IPS-15b (cell line): ENCODE measurements at regions not wholly inside any gene's neighbourhood (a gene's known extent, or its start where the extent isn't known, plus 50 kb on each side); places are given as distances from the start of the nearest gene placed in this dataset.
"Not testable (repeated sequence)": the region's sequence is repeated elsewhere in the genome, so short reads cannot be mapped to it uniquely, and the experiment has no call there.

Experiments
- H3K27me3 ChIP-seq: one replicate; pipeline ENCODE4 v1.6.1; 2013; ENCODE audit warnings: low read length; ENCODE audit not compliant: control insufficient read depth, insufficient read depth
- H3K36me3 ChIP-seq: one replicate; pipeline ENCODE4 v1.6.1; 2013; ENCODE audit warnings: low read length; ENCODE audit not compliant: control insufficient read depth, insufficient read depth
- H3K4me1 ChIP-seq: one replicate; pipeline ENCODE4 v1.6.1; 2013; ENCODE audit warnings: mild to moderate bottlenecking, low read length; ENCODE audit not compliant: control insufficient read depth, insufficient read depth
- H3K4me3 ChIP-seq: one replicate; pipeline ENCODE4 v1.5.1; 2013; ENCODE audit warnings: low read depth, low read length
- H3K9ac ChIP-seq: one replicate; pipeline ENCODE4 v1.6.1; 2013; ENCODE audit warnings: low read depth, mild to moderate bottlenecking, low read length
- H3K9me3 ChIP-seq: one replicate; pipeline ENCODE4 v1.6.1; 2013; ENCODE audit warnings: mild to moderate bottlenecking, low read length; ENCODE audit not compliant: control insufficient read depth, insufficient read depth

DNA sequence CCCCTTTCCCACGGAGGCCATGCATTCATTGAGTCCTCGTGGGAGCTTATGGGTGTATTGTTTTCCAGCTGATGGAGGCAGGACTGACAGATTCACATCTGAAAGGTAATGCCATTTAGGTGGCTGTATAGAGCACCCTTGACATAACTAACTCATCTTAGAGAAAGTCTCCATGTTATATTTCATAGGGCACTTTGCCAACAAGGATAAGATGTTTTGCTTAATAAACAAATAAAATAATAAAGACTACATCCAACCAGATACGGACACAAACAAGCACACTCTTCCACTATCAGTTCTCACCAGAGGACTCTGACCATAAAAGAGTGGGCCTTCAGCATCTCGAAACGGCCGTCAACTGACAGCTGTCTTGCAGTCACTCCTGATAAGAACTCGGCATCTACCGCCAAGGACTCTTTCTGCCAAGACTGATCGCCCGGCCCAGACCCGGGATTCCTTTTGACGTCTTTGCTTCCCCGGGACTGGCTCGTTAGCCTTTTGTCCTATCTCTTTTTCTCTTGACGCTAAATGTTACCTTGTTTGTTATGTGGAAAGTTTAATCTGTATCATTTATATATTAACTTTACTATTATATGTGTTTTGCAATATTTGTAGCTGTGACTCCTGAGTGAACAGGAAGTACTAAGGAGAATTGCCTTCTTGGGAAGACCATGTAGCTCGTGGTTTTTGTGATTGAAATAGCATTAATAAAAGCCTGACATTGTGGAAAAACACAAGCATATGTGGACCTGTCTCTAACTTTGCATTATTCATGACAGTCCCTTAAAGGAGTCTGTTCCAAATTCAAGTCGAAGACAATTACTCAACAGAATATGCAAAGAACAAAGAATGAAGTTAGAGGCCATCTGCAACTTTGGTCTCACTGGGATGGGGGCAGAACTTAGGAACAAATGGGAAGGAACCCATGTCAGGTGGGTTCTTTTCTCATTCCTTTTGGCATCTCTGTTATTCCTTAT is 195.1 kb downstream of the LPIN1 start:
- H3K4me1 ChIP-seq = no peaks in the 10 kb centered on the region
- H3K9ac ChIP-seq = no peak overlapping the region
- no peaks in the 10 kb centered on the region for H3K9me3 ChIP-seq
- no peaks in the 10 kb centered on the region for H3K27me3 ChIP-seq
- H3K4me3 ChIP-seq = no peak overlapping the region
- no peaks in the 10 kb centered on the region for H3K36me3 ChIP-seq

DNA sequence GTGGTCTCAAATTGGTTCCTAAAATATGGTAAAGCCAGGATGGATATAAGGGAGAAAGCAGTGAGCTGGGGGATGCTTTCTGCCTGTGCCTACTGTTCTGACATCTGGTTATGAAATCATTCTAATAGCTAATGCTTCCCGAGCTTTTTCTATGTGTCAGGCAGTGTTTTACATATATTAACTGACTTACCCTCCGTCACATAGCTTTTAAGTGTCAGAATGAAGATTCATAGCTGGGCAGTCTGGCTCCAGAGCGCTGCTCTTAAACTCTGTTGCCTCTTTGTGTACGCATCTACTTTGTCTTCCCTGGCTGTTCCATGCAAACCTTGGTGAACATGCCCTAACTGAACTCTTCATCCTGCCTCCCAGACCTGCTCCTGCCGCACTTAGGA is 195.7 kb downstream of the LPIN1 start:
- no peaks in the 10 kb centered on the region for H3K4me1 ChIP-seq
- no peak overlapping the region for H3K9ac ChIP-seq
- H3K9me3 ChIP-seq = no peaks in the 10 kb centered on the region
- H3K27me3 ChIP-seq = no peaks in the 10 kb centered on the region
- H3K36me3 ChIP-seq = no peaks in the 10 kb centered on the region
- H3K4me3 ChIP-seq = no peak overlapping the region

DNA sequence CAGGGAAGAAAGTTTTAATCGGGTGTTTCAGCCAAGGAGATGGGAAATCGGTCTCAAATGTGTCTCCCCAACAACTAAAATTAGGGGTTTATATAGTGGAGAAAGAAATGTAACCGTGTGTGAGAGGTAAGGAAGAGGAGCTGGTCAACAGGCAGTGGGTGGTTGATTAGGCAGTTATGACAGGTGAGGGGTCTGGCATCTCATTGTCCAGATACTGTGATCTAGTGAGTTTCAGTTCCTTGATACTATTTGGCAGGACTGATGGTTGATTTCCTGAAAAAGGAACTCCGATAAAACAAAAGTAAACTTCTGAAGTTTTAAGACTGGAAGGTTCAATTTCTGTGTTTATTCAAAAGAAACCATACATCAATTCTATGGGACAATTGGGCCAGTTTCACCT is 197.9 kb downstream of the LPIN1 start:
- no peaks in the 10 kb centered on the region for H3K36me3 ChIP-seq
- H3K9ac ChIP-seq = no peak overlapping the region
- H3K4me3 ChIP-seq = no peak overlapping the region
- no peaks in the 10 kb centered on the region for H3K27me3 ChIP-seq
- no peaks in the 10 kb centered on the region for H3K9me3 ChIP-seq
- no peaks in the 10 kb centered on the region for H3K4me1 ChIP-seq

DNA sequence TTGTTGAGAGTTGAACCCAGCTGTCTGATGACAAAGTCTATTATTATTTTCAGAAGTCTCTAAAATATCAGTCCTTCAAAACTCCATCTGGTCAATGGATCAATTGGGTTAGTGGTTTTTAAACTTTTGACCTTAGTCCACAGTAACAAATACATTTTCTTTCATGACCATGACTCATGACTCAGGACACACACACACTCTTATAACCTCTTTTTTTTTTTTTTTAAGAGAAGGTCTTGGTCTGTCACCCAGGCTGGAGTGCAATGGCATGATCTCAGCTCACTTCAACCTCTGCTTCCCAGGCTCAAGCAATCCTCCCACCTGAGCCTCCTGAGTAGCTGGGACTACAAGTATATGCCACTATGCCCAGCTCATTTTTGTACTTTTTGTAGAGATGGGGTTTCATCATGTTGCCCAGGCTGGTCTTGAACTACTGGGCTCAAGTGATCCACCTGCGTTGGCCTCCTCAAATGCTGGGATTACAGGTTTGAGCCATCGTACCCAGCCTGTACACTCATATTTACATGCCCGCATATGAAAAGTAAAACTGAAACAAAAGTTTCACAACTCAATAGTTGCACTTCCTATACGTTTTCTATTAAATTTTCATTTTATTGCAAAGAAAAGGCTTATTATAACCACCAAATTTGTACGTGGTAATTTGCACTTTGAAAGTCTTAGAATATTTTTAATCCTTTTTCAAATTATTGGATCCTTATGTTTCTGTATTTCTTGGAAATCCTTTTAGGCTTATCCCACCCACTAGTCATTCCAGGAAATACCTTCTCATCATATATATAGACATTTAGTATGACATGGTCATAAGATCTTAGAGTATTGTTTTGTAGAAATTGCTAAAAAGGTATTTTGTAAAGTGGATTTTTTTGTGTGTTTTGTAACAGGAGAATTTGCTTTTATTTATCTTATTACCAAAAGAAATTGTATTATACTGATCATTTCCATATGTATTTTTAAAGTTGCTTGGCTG is 199.0 kb downstream of the LPIN1 start:
- no peaks in the 10 kb centered on the region for H3K9me3 ChIP-seq
- H3K4me1 ChIP-seq = no peaks in the 10 kb centered on the region
- no peaks in the 10 kb centered on the region for H3K27me3 ChIP-seq
- no peak overlapping the region for H3K9ac ChIP-seq
- H3K36me3 ChIP-seq = no peaks in the 10 kb centered on the region
- no peak overlapping the region for H3K4me3 ChIP-seq

DNA sequence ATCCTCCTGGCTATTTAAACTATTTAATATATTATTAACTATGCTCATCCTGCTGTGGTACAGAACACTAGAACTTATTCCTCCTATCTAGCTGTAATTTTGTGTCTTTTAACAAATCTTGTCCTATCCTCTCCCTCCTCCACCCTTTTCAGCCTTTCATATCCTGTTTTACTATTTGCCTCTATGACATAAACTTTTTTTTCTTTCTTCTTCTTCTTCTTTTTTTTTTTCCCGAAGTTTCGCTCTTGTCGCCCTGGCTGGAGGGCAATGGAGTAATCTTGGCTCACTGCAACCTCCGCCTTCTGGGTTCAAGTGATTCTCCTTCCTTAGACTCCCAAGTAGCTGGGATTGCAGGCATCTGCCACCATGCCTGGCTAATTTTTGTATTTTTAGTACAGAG is 201.5 kb downstream of the LPIN1 start:
- Histone ChIP-seq H3K9me3 (no peaks in the 10 kb centered on the region), H3K9ac (no peak overlapping the region), H3K4me3 (no peak overlapping the region), H3K36me3 (no peaks in the 10 kb centered on the region), H3K27me3 (no peaks in the 10 kb centered on the region), H3K4me1 (no peaks in the 10 kb centered on the region)

DNA sequence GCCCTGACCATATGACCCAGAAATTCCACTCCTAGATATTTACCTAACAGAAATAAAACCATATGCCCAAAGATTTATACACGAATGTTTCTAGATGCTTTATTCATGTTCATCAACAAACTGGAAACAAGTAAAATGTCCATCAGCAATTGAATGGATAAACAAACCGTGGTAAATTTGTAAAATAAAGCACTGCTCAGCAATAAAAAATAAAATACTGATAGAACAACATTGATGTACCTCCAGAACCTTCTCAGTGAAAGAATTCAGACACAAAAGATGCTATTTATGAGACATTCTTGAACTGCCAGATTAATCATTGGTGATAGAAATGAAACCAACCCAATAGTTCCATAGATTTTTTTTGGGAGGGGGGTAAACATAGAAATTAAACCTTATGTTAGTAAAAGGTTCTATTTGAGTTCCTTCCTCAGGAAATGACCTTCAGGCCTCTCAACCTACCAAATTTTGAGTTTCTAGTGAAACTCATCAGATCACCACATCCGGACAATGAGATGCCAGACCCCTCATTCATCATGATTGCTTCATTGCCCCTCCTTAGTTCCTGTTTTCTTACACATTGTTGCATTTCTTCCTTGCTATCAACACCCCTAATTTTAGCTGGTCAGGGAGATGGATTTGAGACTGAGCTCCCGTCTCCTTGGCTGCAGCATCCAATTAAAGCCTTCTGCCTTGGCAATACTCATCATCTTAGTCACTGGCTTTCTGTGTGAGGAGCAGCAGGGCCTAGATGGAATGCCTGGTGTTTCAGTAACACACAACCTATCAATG is 203.5 kb downstream of the LPIN1 start:
- no peak overlapping the region for H3K9ac ChIP-seq
- H3K9me3 ChIP-seq = no peaks in the 10 kb centered on the region
- no peak overlapping the region for H3K4me3 ChIP-seq
- H3K27me3 ChIP-seq = no peaks in the 10 kb centered on the region
- H3K4me1 ChIP-seq = no peaks in the 10 kb centered on the region
- H3K36me3 ChIP-seq = no peaks in the 10 kb centered on the region

DNA sequence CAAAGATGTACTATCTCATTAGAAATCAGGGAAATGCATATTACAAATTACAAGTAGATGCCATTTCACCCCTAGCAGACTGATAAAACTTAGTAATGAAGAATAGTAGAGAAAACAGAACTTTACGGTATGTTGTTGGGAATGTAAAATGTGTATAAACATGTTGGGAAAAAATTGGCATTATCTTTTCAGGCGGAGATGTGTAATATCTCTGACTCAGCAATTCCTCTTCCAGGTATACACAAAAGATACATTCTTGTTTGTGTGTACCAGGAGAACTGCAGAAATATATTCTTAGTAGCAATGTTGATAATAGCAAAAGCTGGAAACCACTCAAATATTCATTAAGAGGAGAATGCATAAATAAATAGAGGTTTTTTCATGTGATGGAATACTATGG is 204.5 kb downstream of the LPIN1 start:
- Histone ChIP-seq H3K4me1 (no peaks in the 10 kb centered on the region), H3K27me3 (no peaks in the 10 kb centered on the region), H3K9ac (no peak overlapping the region), H3K36me3 (no peaks in the 10 kb centered on the region), H3K9me3 (no peaks in the 10 kb centered on the region), H3K4me3 (no peak overlapping the region)

DNA sequence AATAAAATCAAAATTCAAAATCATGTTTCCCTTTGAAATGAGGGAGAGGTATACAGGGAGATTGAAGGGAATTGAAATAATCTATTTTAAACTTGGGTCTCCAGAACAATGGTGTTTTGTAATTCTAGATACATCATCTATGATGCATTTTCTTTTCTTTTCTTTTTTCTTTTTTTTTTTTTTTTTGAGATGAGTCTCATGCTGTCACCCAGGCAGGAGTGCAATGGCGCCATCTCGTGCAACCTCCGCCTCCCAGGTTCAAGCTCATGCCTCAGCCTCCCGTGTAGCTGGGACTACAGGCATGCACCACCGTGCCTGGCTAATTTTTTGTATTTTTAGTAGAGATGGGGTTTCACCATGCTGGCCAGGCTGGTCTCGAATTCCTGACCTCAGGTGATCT is 205.1 kb downstream of the LPIN1 start:
- H3K36me3 ChIP-seq, H3K4me1 ChIP-seq, H3K9ac ChIP-seq, H3K4me3 ChIP-seq, H3K27me3 ChIP-seq, H3K9me3 ChIP-seq: not testable (repeated sequence)

DNA sequence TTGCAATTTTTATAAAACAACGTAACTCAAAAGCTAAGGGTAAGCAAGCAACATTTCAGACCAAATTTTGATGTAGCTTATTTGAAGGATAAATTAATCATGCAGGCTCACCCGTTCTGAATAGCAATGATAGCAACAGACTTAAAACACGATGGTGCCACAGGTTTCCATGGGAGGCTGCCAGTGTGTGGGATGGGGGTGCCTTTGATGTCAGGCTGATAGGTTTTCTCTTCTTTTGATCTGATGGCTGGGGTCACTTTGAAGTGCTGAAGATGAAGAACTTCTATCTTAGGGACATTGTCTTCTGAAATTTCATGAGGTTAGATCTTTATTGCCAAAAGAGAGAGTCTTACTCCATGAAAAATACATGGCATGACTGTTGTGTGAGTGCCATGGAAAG is 206.8 kb downstream of the LPIN1 start:
- H3K9ac ChIP-seq = no peak overlapping the region
- no peaks in the 10 kb centered on the region for H3K27me3 ChIP-seq
- H3K4me3 ChIP-seq = no peak overlapping the region
- no peaks in the 10 kb centered on the region for H3K36me3 ChIP-seq
- H3K4me1 ChIP-seq = no peaks in the 10 kb centered on the region
- H3K9me3 ChIP-seq = no peaks in the 10 kb centered on the region

DNA sequence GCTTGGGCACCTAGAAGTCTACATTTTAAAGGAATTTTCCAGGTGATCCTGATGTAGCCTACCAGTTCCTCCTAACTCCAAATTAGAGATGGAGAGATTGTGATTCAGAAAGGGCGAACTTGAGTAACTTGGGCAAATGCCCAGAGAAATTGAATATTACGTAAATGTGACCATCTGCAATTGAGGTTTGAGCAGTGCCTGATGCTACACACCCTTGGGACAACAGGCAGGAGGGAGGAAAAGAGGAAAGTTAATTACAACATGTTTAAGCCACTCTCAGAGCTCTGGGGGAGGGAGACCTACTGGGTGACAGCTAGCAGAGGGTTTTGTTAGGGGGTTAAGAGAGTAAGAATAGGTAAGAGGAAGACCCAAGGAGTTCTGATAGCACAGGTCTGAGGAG is 208.9 kb downstream of the LPIN1 start:
- no peak overlapping the region for H3K4me3 ChIP-seq
- no peaks in the 10 kb centered on the region for H3K4me1 ChIP-seq
- no peak overlapping the region for H3K9ac ChIP-seq
- no peaks in the 10 kb centered on the region for H3K36me3 ChIP-seq
- H3K9me3 ChIP-seq = no peaks in the 10 kb centered on the region
- no peaks in the 10 kb centered on the region for H3K27me3 ChIP-seq

DNA sequence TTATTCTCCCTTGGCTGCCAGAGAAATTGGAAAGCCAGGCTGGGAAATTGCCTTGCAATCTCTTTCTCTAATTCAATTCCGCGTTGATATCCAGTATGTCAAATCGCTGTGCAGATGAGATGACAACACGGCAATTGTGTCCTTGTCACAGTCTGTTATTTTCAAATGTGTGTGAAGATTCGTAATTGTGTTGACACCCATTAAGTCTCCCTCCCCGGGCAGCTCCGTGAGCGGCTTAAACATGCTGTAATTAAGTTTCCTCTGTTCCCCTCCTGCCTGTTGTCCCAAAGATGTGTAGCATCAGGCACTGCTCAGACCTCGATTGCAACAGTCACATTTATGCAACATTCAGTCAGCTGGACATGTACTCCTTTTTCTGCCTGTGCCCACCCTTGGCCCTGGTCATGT is 209.5 kb downstream of the LPIN1 start:
- H3K4me1 ChIP-seq = no peaks in the 10 kb centered on the region
- H3K4me3 ChIP-seq = no peak overlapping the region
- H3K9ac ChIP-seq = no peak overlapping the region
- no peaks in the 10 kb centered on the region for H3K27me3 ChIP-seq
- no peaks in the 10 kb centered on the region for H3K9me3 ChIP-seq
- H3K36me3 ChIP-seq = no peaks in the 10 kb centered on the region
